WTC11 (cell line): ENCODE measurements at regions not wholly inside any gene's neighbourhood (a gene's known extent, or its start where the extent isn't known, plus 50 kb on each side); places are given as distances from the start of the nearest gene placed in this dataset.

Source experiments
- ATAC-seq: fragments of 200-7000 bp; cut with Tn5 transposase; 2 replicates; pipeline ENCODE4 v1.10.0; 2021; ENCODE audit warnings: mild to moderate bottlenecking, moderate library complexity
- CTCF ChIA-PET: fragments of 300-600 bp; sonication (Branson Sonifier 250); formaldehyde crosslinking; loops from one replicate; lab custom pipeline; 2021; ENCODE audit warnings: antibody characterized with exemption; lab: Charles Lee
- POLR2A ChIA-PET: fragments of 350-600 bp; sonication (Branson Sonifier 250); formaldehyde crosslinking; loops from one replicate; lab custom pipeline; 2021; ENCODE audit warnings: antibody characterized with exemption; lab: Charles Lee
- DNase-seq: peaks from one replicate; pipeline ENCODE4 v3.0.0; 2021; ENCODE audit warnings: low spot score
- H3K27ac Mint-ChIP-seq: 2 replicates; pipeline ENCODE4 v1.8.0; 2021; ENCODE audit warnings: mixed read lengths
- H3K27me3 Mint-ChIP-seq: 2 replicates; pipeline ENCODE4 v1.8.0; 2021; ENCODE audit warnings: low read depth, mild to moderate bottlenecking, moderate library complexity, mixed read lengths
- H3K36me3 Mint-ChIP-seq: 2 replicates; pipeline ENCODE4 v1.8.0; 2021; ENCODE audit warnings: mixed read lengths
- H3K4me1 Mint-ChIP-seq: 2 replicates; pipeline ENCODE4 v1.8.0; 2022; ENCODE audit warnings: mixed read lengths
- H3K4me3 Mint-ChIP-seq: 2 replicates; pipeline ENCODE4 v1.8.0; 2021; ENCODE audit warnings: mild to moderate bottlenecking, moderate library complexity, mixed read lengths
- H3K9me3 Mint-ChIP-seq: 2 replicates; pipeline ENCODE4 v1.8.0; 2021; ENCODE audit warnings: mixed read lengths
- AR ChIP-seq: fragments of 250-450 bp; sonication (Bioruptor Pico); IDR thresholded peaks from 2 replicates; pipeline ENCODE4 v1.9.0; 2021; ENCODE audit warnings: mild to moderate bottlenecking
- HMGA2 ChIP-seq: fragments of 250-450 bp; sonication (Bioruptor Pico); IDR thresholded peaks from 2 replicates; pipeline ENCODE4 v1.4.0; 2021; ENCODE audit warnings: mild to moderate bottlenecking, moderate library complexity
- IRF2 ChIP-seq: sonication (generic); formaldehyde crosslinking; IDR thresholded peaks from 2 replicates; pipeline ENCODE4 v1.8.0; 2022; ENCODE audit warnings: low read depth, missing genetic modification reagents, borderline replicate concordance
- NR3C1 ChIP-seq: sonication (generic); formaldehyde crosslinking; conservative IDR thresholded peaks from 2 replicates; pipeline ENCODE4 v1.8.1; 2023; ENCODE audit warnings: low read depth, mild to moderate bottlenecking, missing genetic modification reagents
- PREB ChIP-seq: sonication (generic); formaldehyde crosslinking; IDR thresholded peaks from 2 replicates; pipeline ENCODE4 v1.8.1; 2022; ENCODE audit warnings: mild to moderate bottlenecking, missing genetic modification reagents, moderate library complexity, borderline replicate concordance
- PRRX2 ChIP-seq: fragments of 250-450 bp; sonication (Bioruptor Pico); IDR thresholded peaks from 2 replicates; pipeline ENCODE4 v1.8.0; 2021; ENCODE audit warnings: mild to moderate bottlenecking
- SOX15 ChIP-seq: fragments of 250-450 bp; sonication (Bioruptor Pico); IDR thresholded peaks from 2 replicates; pipeline ENCODE4 v1.9.0; 2021; ENCODE audit warnings: mild to moderate bottlenecking
- SP1 ChIP-seq: sonication (generic); formaldehyde crosslinking; conservative IDR thresholded peaks from 2 replicates; pipeline ENCODE4 v1.8.1; 2022; ENCODE audit warnings: missing genetic modification reagents
- ZBTB21 ChIP-seq: sonication (generic); formaldehyde crosslinking; IDR thresholded peaks from 2 replicates; pipeline ENCODE4 v1.8.1; 2023; ENCODE audit warnings: mild to moderate bottlenecking, missing genetic modification reagents, borderline replicate concordance
- ZNF219 ChIP-seq: sonication (generic); formaldehyde crosslinking; IDR thresholded peaks from 2 replicates; pipeline ENCODE4 v1.8.0; 2023; ENCODE audit warnings: missing genetic modification reagents, mild to moderate bottlenecking, borderline replicate concordance
- ZNF232 ChIP-seq: sonication (generic); formaldehyde crosslinking; IDR thresholded peaks from 2 replicates; pipeline ENCODE4 v1.8.0; 2022; ENCODE audit warnings: mild to moderate bottlenecking, missing genetic modification reagents
- ZNF317 ChIP-seq: sonication (generic); formaldehyde crosslinking; IDR thresholded peaks from 2 replicates; pipeline ENCODE4 v1.8.1; 2023; ENCODE audit warnings: low read depth, mild to moderate bottlenecking, moderate library complexity, missing genetic modification reagents, borderline replicate concordance
- TF ChIP-seq, protein P1 (sequence below): fragments of 250-450 bp; sonication (Bioruptor Pico); IDR thresholded peaks from 2 replicates; pipeline ENCODE4 v1.9.0; 2021; ENCODE audit warnings: mild to moderate bottlenecking
- TF ChIP-seq, protein P2 (sequence below): sonication (generic); formaldehyde crosslinking; IDR thresholded peaks from 2 replicates; pipeline ENCODE4 v1.8.0; 2022; ENCODE audit warnings: missing genetic modification reagents
- TF ChIP-seq, protein P3 (sequence below): sonication (generic); formaldehyde crosslinking; IDR thresholded peaks from 2 replicates; pipeline ENCODE4 v1.8.0; 2022; ENCODE audit warnings: mild to moderate bottlenecking, missing genetic modification reagents
- TF ChIP-seq, protein P4 (sequence below): fragments of 250-450 bp; sonication (Bioruptor Pico); conservative IDR thresholded peaks from 2 replicates; pipeline ENCODE4 v1.9.0; 2021; ENCODE audit warnings: mild to moderate bottlenecking
- TF ChIP-seq, protein P5 (sequence below): sonication (generic); formaldehyde crosslinking; IDR thresholded peaks from 2 replicates; pipeline ENCODE4 v1.8.0; 2022; ENCODE audit warnings: mild to moderate bottlenecking, missing genetic modification reagents

DNA sequence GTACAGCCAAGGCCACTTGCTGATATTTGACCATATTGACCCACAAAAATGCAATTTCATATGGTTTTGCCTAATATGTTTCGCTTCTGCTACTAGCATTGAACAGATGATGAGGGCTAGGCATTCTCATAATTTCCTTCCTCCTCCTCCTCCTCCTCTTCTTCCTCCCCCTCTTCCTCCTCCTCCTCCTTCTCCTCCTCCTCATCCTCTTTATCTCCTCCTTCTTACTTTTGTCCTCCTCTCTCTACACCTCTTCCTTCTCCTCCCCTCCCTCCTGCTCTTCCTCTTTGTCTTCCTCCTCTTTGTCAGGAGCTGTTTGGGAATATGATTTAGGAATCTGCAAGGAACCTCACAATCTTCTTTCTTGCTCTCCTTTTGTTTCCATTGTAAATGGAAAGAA, 133.9 kb upstream of the CELF2 start:
- peaks cover 11% of the 10 kb centered on the region for H3K9me3 Mint-ChIP-seq
- TF ChIP-seq PRRX2 (CRISPR knock-in tag) (no peak), ZNF317 (CRISPR knock-in tag) (no peak), SP1 (CRISPR knock-in tag) (no peak), NR3C1 (CRISPR knock-in tag) (no peak), ZNF219 (CRISPR knock-in tag) (no peak)
- TF ChIP-seq, protein P1, sequence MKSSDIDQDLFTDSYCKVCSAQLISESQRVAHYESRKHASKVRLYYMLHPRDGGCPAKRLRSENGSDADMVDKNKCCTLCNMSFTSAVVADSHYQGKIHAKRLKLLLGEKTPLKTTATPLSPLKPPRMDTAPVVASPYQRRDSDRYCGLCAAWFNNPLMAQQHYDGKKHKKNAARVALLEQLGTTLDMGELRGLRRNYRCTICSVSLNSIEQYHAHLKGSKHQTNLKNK (CRISPR knock-in tag): no peak
- TF ChIP-seq, protein P2, sequence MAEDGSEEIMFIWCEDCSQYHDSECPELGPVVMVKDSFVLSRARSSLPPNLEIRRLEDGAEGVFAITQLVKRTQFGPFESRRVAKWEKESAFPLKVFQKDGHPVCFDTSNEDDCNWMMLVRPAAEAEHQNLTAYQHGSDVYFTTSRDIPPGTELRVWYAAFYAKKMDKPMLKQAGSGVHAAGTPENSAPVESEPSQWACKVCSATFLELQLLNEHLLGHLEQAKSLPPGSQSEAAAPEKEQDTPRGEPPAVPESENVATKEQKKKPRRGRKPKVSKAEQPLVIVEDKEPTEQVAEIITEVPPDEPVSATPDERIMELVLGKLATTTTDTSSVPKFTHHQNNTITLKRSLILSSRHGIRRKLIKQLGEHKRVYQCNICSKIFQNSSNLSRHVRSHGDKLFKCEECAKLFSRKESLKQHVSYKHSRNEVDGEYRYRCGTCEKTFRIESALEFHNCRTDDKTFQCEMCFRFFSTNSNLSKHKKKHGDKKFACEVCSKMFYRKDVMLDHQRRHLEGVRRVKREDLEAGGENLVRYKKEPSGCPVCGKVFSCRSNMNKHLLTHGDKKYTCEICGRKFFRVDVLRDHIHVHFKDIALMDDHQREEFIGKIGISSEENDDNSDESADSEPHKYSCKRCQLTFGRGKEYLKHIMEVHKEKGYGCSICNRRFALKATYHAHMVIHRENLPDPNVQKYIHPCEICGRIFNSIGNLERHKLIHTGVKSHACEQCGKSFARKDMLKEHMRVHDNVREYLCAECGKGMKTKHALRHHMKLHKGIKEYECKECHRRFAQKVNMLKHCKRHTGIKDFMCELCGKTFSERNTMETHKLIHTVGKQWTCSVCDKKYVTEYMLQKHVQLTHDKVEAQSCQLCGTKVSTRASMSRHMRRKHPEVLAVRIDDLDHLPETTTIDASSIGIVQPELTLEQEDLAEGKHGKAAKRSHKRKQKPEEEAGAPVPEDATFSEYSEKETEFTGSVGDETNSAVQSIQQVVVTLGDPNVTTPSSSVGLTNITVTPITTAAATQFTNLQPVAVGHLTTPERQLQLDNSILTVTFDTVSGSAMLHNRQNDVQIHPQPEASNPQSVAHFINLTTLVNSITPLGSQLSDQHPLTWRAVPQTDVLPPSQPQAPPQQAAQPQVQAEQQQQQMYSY: no peak
- TF ChIP-seq, all 79 proteins: peak for 0
- ChIA-PET POLR2A (interaction anchor here (0.5 kb wide), 1 partner anchor 879 kb away, joined by 4 read pairs; no protein-coding TSS in a partner anchor), CTCF (no interaction called here)
- H3K27me3 Mint-ChIP-seq: peaks cover 2% of the 10 kb centered on the region; the same call in 1 of the 2 replicates
- H3K4me1 Mint-ChIP-seq: no peaks in the 10 kb centered on the region
- no peak overlapping the region for H3K4me3 Mint-ChIP-seq
- DNase-seq: no peak
- ATAC-seq: no peak
- H3K27ac Mint-ChIP-seq: no peak overlapping the region
- H3K36me3 Mint-ChIP-seq: no peaks in the 10 kb centered on the region

GRCh38 chr10:10886861-10887531, 130.7 kb upstream of the CELF2 start:
- H3K9me3 Mint-ChIP-seq: peaks cover 11% of the 10 kb centered on the region
- no peak for ATAC-seq
- no peaks in the 10 kb centered on the region for H3K4me1 Mint-ChIP-seq
- H3K27me3 Mint-ChIP-seq: peaks cover 2% of the 10 kb centered on the region; the same call in 1 of the 2 replicates
- CTCF ChIA-PET: no interaction called here
- H3K36me3 Mint-ChIP-seq: no peaks in the 10 kb centered on the region
- no peak overlapping the region for H3K4me3 Mint-ChIP-seq
- no peak overlapping the region for H3K27ac Mint-ChIP-seq
- POLR2A ChIA-PET: no interaction called here
- TF ChIP-seq SP1 (CRISPR knock-in tag) (no peak), ZNF232 (CRISPR knock-in tag) (no peak), PREB (no peak), HMGA2 (CRISPR knock-in tag) (no peak), ZNF317 (CRISPR knock-in tag) (no peak), NR3C1 (CRISPR knock-in tag) (no peak), ZBTB21 (no peak), SOX15 (CRISPR knock-in tag) (no peak), AR (CRISPR knock-in tag) (no peak), IRF2 (CRISPR knock-in tag) (no peak)
- TF ChIP-seq, protein P3, sequence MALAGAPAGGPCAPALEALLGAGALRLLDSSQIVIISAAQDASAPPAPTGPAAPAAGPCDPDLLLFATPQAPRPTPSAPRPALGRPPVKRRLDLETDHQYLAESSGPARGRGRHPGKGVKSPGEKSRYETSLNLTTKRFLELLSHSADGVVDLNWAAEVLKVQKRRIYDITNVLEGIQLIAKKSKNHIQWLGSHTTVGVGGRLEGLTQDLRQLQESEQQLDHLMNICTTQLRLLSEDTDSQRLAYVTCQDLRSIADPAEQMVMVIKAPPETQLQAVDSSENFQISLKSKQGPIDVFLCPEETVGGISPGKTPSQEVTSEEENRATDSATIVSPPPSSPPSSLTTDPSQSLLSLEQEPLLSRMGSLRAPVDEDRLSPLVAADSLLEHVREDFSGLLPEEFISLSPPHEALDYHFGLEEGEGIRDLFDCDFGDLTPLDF: no peak
- TF ChIP-seq, protein P4, sequence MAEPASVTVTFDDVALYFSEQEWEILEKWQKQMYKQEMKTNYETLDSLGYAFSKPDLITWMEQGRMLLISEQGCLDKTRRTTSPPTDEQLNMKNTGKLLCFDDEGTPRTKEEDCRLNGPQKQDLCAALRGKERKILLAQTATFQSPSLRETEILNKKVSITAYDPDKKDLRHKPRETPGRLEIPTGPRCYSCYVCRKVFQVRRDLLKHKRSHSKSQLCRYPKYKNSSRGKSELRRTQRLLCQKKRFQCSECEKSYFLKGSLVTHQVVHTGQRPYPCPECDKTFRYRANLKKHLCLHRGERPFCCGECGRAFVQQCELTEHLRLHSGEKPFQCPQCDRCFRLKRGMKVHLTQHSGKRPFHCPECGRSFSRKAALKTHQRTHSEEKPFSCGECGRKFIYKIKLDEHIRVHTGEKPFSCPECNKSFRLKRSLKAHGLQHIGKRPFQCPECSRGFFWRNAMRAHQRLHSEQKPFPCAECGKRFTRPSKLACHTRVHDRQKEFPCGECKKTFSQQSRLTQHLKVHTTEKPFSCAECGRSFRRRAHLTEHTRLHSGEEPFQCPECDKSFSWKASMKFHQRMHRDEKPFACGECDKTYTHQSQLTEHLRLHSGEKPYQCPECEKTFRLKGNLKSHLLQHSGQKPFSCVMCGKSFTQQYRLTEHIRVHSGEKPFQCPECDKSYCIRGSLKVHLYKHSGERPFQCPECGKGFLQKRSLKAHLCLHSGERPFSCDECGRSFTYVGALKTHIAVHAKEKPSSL: no peak
- TF ChIP-seq, protein P5, sequence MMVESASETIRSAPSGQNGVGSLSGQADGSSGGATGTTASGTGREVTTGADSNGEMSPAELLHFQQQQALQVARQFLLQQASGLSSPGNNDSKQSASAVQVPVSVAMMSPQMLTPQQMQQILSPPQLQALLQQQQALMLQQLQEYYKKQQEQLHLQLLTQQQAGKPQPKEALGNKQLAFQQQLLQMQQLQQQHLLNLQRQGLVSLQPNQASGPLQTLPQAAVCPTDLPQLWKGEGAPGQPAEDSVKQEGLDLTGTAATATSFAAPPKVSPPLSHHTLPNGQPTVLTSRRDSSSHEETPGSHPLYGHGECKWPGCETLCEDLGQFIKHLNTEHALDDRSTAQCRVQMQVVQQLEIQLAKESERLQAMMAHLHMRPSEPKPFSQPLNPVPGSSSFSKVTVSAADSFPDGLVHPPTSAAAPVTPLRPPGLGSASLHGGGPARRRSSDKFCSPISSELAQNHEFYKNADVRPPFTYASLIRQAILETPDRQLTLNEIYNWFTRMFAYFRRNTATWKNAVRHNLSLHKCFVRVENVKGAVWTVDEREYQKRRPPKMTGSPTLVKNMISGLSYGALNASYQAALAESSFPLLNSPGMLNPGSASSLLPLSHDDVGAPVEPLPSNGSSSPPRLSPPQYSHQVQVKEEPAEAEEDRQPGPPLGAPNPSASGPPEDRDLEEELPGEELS (CRISPR knock-in tag): no peak
- TF ChIP-seq, all 79 proteins: peak for 0
- no peak for DNase-seq
